Stimulated activated CD8-positive, alpha-beta memory T cell treated with anti-CD3 and anti-CD28 coated beads, Interleukin-2, amount 100 ng/mL, for 48 hours (primary cell): ENCODE measurements at regions not wholly inside any gene's neighbourhood (a gene's known extent, or its start where the extent isn't known, plus 50 kb on each side); places are given as distances from the start of the nearest gene placed in this dataset.

Experiments
- DNase-seq, 2 donors: peaks; one replicate each; pipeline ENCODE4 v3.0.0-alpha.2; 2020; ENCODE audit warnings: low read depth in 2 of 2

DNA sequence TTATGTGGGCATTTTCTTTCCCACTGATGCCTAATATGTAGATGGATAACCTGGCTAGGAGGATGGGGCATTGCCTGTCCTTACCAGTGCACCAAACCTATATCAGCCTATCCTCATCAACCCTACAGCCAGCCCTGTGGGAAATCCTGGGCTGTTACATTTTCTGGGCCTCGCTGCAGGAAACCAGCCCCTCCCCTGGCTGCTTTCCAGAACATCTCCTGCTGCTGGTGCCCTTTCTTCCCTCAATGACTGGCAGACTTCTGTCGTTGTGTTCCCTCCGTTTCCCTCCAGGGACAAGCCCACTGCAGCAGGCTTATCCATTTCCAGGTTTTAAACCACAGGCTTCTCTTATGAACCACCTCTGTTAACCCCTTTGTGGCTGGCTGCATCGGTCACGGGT lies 486.1 kb upstream of the COBL start:
- DNase-seq = no peak

DNA sequence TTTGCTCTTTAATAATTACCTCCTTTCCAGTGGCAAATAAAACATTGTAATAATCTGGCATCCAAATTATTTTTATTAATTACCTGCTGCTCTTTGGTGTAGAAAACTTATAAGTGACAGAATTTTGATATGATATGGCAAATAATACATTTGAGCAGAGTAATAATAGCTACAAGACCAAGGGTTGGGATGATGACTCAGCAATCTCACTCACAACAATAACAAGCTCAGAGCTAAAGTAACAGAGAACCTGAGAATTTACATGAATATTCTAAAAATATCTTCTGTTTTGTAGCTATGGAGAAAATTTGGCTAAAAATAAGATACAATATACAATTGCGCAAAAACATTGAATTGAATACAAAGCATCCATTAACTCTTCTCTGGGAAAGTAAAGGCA lies 480.8 kb upstream of the COBL start:
- no peak for DNase-seq

DNA sequence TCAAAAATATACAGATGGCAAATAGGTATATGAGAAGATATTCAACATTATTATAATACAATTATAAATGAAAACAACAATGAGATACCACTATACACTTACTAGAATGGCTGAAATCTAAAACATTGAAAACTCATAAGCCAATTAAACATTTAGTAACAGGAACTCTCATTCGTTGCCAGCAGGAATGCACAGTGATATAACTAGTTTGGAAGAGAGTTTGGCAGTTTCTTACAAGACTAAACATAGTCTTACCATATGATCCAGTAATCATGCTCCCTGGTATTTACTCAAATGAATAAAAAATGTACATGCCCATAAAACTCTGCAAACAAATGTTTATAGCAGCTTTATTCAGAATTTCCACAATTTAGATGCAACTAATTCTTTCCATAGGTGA lies 476.2 kb upstream of the COBL start:
- DNase-seq = no peak

DNA sequence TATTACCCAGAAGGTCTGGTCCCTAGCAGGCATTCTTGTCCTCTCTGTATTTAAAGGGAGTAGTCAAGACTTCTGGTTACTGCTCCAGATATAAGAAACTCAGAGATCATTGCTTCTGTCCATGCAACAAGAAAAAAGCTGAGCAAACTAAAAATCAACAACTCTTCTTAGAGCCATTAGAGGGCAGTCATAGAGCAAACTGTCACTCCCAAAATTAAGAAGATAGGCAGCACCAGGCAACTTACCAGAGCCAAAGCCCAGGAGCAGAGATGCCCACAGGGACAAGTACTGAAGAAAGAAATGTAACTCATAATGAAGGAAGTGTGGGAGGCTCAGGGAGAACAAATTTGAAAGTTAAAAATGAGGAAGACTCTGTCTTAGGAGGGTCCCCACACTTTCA lies 472.9 kb upstream of the COBL start:
- no peak for DNase-seq

DNA sequence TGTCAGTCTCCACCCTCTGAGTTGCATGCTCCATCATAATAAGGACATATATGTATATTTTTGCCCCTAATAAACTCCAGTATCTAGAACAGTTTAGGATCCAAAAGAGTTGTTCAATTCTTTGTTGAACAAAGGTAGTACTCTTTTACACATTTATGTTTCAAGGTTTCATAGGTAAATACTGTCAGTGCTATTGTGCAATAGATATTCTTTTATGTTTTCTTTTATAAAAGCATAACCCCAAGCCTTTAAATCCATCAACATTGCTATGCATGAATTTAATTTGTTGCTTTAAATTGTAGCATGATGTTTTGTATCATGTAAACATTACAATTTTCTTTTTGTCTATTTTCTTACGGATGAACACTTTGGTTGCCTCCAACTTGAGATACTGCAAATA lies 469.7 kb upstream of the COBL start:
- no peak for DNase-seq

DNA sequence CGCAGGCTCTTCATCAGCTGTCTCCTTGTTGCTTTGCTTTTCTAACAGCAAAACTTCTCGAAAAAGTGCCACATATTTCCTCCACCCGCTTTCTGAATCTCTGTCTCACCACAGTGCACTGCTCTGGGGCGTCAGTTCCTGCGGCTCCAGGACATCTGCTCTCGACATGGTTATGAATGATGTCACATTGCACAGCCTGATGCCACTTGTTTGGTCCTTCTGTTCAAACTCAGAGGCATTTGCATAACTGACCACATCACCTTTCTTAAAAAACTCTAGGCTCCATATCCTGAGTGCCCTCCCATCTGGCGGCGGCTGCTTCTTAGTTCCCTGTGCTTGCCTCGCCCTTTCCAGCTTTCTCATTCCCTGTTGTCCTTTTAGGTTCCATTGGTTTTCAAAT lies 469.3 kb upstream of the COBL start:
- no peak for DNase-seq

DNA sequence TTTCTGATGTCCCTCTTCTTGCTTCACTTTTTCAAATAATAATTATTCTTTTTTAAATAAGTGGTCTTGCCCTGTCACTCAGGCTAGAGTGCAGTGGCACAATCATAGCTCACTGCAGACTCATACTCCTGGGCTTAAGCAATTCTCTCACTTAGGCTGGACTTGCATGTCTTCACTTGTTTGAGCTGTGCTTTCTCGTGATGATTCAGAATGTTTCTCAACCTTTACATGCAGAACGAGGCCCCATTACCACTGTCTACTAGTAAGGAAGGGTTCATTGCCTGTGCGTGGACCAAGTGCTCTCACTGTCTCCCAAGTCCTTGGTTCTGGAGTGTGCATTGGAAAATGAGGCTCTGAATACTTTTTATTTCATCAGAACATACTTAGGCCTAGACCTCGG lies 468.6 kb upstream of the COBL start:
- no peak for DNase-seq

DNA sequence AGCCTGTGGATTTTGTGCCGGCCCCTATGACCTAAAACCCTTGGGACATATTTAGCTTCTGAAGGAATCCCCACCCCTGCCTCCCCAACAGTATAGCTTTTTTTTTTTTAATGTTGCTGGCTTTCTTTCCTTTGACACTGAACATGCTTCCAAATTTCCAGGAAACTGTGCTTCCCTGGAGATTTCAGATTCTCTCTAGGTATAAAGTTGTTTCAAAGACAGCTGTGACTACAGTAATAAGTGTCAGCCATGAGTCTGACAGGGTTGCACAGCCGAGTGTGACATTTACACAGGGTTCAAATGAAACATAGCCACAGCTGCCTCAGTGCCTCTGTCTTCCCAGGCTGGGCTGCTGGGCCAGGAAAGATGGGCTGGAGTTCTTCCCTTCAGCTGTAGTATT lies 466.6 kb upstream of the COBL start:
- DNase-seq = no peak

DNA sequence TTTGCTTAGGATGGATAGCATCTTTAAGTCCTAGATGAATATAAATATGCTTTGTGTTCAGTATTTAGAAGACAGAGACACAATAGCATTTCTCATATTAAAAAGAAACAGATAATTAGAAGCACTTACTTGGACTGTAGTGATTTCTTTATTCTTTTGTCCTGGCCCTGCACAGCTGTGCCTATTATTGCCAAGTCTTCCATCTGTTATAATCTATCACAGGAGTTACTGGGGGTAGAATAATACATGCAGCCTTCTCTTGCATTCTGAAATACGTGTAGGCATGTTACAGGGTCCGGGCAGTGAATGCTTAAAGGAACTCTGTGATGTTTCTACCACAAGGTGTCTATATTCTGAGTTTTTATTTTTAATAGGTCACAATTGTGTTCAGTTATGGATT lies 461.5 kb upstream of the COBL start:
- no peak for DNase-seq

DNA sequence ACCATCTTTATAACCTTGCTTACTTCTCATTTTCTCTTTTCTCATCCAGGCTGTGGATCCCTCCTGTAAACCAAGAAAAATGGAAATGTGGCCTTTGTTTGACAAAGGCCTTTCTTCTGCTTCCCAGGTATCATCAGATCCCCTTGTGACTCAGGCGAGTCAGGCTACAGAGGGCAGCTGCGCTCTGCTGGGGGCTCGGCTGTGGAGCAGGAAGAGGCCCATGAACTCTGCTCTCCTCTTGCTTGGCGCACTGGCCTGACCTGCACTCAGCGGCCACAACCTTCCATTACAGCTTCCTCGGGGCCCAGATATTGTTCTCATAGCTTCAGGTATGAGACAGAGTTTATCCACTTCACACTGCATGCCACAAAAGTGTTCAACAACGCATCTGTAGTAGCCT lies 457.6 kb upstream of the COBL start:
- no peak for DNase-seq

DNA sequence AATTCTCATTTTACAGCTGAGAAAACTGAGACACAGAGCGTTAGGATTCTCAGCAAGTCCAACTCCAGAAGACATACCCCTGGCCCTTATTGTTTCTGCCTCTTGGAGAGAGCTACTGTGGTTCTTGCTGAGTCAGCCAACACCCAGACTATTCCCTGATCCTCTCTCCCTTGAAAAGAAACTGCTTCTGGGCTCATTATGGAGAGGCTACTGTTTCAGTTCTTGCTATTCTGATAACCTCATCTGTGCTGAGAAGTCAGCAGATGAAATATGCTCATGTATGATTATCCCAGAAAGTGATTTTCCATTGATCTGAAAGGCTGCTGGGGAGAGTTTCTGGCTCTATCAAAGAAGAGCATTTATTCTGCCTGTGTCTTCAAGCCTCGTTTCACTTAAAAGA lies 455.6 kb upstream of the COBL start:
- no peak for DNase-seq

DNA sequence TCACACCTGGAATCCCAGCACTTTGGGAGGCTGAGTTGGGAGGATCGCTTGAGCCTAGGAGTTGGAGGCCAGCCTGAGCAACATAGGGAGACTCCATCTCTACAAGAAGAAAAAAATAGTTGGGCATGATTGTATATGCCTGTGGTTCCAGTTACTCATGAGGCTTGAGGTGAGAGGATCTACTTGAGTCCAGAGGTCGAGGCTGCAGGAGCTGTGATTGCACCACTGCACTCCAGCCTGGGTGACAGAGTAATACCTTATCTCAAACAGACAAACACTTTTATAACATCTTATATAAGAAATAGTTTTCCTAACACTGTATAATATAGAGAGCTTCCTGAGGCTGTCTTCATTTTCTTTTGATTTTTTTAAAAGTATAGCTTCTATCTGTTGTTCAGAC lies 448.4 kb upstream of the COBL start:
- DNase-seq = no peak

DNA sequence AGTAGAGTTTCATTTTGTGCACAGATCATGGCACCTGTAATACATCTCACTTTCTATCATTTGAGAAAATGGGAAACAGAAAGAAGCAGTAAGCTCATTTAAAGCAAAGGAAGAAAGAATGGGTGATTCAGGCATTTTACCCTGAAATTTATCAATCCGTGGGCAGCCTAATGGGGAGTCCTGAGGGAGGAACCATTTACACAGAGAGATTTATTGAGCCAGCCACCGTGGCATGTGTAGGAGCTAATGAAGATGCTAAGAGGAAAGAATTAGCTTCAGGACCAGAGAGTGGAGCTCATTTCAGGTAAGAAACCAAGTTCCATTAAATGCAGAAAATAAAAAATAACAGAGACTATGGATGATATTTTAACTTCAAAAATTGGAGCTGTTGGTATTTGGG lies 443.4 kb upstream of the COBL start:
- DNase-seq = no peak

DNA sequence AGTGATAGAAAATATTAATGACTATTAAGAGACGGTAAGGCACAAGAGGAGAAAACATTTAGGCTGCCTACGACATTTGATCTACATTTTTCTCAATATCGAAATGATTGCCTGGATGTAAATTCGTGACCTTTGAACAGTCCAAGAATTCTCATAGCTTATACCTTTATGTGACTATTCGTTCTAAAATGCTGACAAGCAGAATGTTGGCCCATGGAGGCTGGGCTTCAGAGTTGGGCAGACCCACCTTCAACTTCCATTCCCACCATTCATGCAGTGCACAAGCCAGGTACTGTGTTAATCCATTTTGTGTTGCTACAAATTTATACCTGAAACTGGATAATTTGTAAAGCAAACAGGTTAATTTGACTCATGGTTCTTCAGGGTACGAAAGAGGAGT lies 441.4 kb upstream of the COBL start:
- no peak for DNase-seq

DNA sequence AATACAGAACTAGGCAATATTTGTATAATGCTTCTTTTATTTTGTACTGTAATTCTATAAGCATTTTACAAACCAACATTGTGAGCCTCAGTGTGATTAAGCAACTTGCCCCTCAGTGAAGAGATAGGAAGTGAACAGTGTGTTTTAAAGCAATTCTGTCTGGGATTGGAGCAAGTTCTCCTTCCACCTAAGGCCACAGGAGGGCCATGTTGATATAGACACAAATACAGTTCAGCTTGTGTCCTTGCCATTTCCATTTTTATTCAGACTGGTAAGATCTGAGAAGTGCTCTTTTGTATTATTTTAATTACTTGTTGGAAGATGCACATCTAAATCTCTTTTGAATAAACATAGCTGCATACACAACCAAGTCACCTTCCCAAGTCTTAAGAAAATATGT lies 416.3 kb upstream of the COBL start:
- no peak for DNase-seq

DNA sequence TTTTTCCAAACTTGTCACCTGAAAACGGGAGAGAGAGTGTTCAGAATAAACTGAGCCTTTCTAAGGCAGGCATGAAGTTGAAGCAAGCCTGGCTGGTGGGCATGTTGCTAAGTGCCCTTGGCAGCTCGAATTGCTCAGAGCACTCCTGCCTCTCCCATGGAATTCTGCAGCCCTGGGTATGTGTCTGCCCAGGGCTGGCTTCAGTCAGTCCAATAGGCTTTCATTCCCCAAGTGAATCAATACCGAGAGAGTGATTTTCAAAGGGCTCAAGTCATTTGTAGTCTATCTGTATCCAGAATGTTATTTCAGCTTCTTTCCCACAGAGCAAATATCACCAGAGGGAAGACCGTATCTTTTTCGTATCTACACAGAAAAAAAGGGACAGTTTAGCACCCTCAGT lies 415.5 kb upstream of the COBL start:
- no peak for DNase-seq

DNA sequence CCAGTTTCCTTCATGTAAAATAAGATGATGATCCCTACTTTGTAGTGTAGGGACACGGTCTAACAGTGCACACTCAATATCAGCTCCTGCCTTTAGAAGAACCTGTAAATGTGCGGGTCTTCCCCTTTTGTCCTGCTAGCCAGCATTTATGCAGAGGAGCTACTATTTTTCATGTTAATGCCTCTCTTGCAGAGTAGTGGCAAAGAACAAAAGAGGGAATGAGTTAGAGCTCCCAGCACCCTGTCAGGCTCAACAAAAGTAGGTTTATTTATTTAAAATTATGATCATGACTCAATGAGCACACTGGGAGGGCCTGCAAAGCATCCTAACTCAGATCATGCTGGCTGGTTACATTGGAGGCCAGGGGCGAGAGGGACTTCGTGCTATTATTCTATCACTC lies 414.5 kb upstream of the COBL start:
- no peak for DNase-seq

DNA sequence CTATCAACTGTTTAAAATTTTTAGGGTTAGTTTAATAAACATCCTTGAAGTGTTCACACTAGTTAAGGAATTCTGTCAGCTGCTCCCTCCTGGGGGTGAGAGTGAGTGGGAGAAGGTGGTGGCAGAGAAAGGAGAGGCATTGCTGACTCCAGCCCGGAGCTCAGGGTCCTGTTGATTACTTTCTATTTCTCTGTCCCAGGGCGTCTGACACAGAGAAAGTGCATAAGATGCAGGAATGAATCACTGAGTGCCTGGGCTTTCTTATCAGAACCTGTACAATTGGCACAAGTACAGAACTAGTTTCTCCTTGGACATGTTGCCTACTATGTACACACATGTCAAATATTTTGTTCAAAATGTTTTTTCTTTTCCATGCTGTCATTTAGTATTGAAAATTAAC lies 410.8 kb upstream of the COBL start:
- no peak for DNase-seq

DNA sequence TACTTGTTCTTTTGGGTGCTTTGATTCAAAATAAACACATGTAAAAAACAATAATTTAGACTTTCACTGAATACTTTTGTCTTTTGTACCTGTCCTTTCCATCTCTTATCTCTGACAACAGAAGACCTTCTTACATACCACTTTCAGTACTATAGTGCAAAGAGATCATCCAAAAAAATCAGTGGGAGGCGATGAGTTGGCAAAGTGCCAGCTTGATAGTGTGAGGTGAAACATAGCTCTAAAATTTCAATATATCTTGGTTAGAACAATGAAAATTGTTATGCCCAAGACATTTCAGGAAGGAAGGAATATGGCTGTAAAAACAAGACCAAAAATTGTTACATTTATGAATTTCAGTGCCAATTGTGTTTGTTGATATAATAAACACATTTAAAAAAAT lies 390.2 kb upstream of the COBL start:
- no peak for DNase-seq

DNA sequence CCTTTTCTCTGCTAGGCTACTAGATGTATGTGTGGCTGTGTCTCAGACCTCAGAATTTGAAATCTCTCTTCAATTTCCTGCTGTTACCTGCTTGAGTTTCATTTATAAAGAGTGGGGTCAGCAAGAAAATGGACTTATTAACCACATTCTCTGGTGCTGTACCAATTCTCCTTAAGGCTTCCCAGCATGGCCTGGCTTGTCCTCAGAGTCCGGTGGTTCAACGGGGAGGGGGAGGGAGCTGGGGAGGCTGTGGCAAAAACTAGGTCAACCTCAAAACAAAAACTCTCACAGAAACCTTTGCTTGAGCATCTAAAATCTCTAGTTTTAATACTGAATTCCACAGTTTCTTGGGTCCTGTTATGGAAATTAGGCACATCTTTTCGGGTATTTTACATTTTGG lies 389.1 kb upstream of the COBL start:
- DNase-seq = no peak

DNA sequence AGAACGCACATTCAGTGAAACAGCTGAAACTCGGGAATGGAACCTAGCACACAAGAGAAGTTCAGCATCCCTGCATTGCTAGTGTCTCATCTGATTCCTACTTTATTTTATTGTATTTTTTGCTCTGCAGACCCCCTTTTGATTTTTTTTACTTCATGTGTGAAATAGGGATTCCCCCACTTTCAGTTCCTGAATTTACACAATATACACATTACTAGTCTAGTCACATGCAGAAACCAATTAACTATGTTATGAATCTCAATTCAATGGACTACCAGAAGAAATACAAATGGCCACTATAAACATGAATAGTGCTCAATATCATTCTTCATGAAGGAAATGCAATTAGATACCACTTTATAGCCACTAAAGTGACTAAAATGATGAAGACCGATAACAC lies 386.1 kb upstream of the COBL start:
- no peak for DNase-seq

DNA sequence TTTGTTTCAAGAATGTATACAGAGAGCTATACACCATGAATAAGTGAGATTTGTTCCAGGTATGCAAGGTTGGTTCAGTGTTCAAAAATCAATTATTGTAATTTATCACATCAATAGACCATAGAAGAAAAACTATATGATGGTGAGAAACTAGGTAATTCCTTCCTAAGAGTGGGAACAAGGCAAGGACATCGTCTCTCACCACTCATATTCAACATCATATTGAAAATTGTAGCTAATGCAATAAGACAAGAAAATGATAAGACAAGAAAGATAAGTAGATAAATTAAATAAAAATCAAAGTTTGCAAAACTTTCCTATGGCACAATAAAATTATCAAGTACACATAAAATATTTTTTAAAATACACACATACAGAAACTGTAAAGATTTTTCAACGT lies 385.3 kb upstream of the COBL start:
- no peak for DNase-seq

DNA sequence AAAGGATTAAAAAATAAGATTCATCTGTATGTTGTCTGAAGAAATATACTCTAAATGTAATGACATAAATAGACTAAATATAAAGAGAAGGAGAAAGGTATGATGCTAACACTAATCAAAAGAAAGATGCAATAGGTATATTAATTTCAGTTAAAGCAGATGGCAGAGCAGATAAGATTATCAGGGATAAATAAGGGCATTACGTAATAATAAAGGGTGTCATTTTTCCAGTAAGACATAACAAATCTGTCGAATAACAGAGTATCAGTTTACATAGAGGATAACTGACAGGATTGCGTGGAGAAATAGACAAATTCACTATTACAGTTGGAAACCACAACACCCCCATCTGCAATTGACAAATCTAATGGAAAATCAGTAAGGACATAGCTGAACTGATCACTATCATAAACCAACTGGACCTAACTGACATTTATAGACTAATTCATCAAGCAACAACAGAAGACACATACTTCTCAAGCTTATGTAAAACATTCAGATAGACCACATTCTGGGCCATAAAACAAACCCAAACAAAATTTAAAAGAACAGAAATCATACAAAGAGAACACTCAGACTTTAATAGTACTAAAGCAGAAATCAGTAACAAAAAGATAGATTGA lies 384.1 kb upstream of the COBL start:
- no peak for DNase-seq

DNA sequence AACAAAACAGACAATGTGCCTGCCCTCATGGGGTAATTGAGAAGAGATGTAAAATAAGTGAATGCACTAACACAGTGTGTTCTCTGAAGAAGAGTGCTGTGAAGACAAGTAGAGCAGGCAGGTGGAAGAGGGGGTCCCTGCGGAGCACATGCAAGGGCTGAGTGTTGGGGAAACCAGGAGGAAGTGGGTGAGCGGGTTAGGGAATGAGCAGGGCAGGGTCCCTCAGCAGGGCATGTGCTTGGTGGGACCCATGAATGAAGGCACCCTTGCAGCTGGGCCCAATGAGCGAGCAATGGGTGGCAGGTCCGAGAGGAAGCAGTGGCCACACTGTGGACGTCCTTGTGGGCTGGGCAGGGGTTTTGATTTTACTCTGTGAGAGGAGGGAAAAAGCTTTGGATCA lies 376.6 kb upstream of the COBL start:
- DNase-seq = no peak

DNA sequence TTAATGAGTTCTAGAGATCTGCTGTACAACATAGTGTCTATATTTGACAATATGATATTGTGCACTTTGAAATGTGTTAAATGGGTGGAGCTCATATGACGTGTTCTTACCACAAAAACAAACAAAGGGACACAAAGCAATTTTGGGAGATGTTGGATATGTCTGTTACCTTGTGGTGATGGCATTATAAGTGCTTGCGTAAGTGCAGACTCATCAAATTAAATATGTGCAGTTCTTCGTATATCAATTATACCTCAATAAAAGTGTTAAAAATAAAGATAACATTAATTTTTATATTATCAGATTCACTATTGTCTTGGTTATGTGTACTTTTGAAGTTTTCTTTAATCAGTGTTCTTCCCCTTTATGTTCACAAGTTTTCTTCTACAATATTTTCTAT lies 372.9 kb upstream of the COBL start:
- DNase-seq = no peak
